H1 (cell line): ENCODE measurements at regions not wholly inside any gene's neighbourhood (a gene's known extent, or its start where the extent isn't known, plus 50 kb on each side); places are given as distances from the start of the nearest gene placed in this dataset.

ENCODE experiments used
- CTCF ChIA-PET: fragments of 300-600 bp; sonication (Branson Sonifier 250); formaldehyde crosslinking; loops from one replicate; lab custom pipeline; 2021; ENCODE audit not compliant: partially characterized antibody; lab: Charles Lee
- POLR2A ChIA-PET: fragments of 300-600 bp; sonication (Branson Sonifier 250); formaldehyde crosslinking; loops from one replicate; lab custom pipeline; 2021; ENCODE audit warnings: inconsistent platforms; ENCODE audit not compliant: partially characterized antibody; lab: Charles Lee
- DNase-seq, 2 experiments: peaks; one replicate each; pipeline versions ENCODE4 v3.0.0 to v3.0.0-alpha.2; 2010 to 2022; ENCODE audit warnings: low spot score in 2 of 2, low read depth in 1 of 2, mixed read lengths in 1 of 2
- FAIRE-seq: peaks from 2 replicates; lab custom pipeline; 2011; peaks lifted over from hg19 to GRCh38; lab: Jason Lieb, UNC
- H2AFZ ChIP-seq: 2 replicates; pipeline ENCODE4 v1.8.1; 2012; ENCODE audit warnings: low read length, inconsistent platforms
- H2AK5ac ChIP-seq: 2 replicates; pipeline ENCODE4 v1.6.1; 2013; ENCODE audit warnings: low read depth, low read length
- H2BK120ac ChIP-seq: replicated peaks from 2 replicates; pipeline ENCODE3; 2013; ENCODE audit warnings: low read depth, low read length, inconsistent platforms
- H2BK12ac ChIP-seq: 2 replicates; pipeline ENCODE4 v1.6.1; 2013; ENCODE audit warnings: low read depth, low read length
- H2BK15ac ChIP-seq: 2 replicates; pipeline ENCODE4 v1.6.1; 2013; ENCODE audit warnings: low read length
- H2BK20ac ChIP-seq: 2 replicates; pipeline ENCODE4 v1.6.1; 2013; ENCODE audit warnings: low read length
- H2BK5ac ChIP-seq: 2 replicates; pipeline ENCODE4 v1.6.1; 2013; ENCODE audit warnings: low read depth, low read length
- H3K14ac ChIP-seq: 2 replicates; pipeline ENCODE4 v1.6.1; 2013; ENCODE audit warnings: inconsistent platforms; ENCODE audit not compliant: insufficient read length
- H3K18ac ChIP-seq: 2 replicates; pipeline ENCODE4 v1.6.1; 2013; ENCODE audit warnings: low read length; ENCODE audit errors: extremely low read depth
- H3K23ac ChIP-seq: 2 replicates; pipeline ENCODE4 v1.6.1; 2013; ENCODE audit warnings: inconsistent platforms; ENCODE audit not compliant: insufficient read length
- H3K23me2 ChIP-seq: 2 replicates; pipeline ENCODE4 v1.6.1; 2013; ENCODE audit warnings: low read depth, low read length
- H3K27ac ChIP-seq: 2 replicates; pipeline ENCODE4 v1.6.1; 2011; ENCODE audit warnings: low read depth, low read length, inconsistent platforms
- H3K27me3 ChIP-seq, 4 experiments: replicated peaks in 1 of 4; 1 replicate in 1 of 4; 2 replicates in 3 of 4; pipeline versions ENCODE4 v1.6.1 to v1.8.1; 2011 to 2013; ENCODE audit warnings: low read length in 3 of 4, mild to moderate bottlenecking in 3 of 4, inconsistent platforms in 2 of 4, mixed read lengths in 2 of 4, moderate library complexity in 1 of 4; ENCODE audit not compliant: control insufficient read depth in 3 of 4, insufficient read depth in 3 of 4; ENCODE audit errors: extremely low read depth in 1 of 4
- H3K36me3 ChIP-seq, 4 experiments: 2 replicates each; pipeline versions ENCODE4 v1.6.1 to v1.8.1; 2011 to 2013; ENCODE audit warnings: mild to moderate bottlenecking in 4 of 4, low read length in 3 of 4, moderate library complexity in 2 of 4, control low read depth in 1 of 4, inconsistent platforms in 1 of 4; ENCODE audit not compliant: insufficient read depth in 4 of 4, control insufficient read depth in 2 of 4
- H3K4ac ChIP-seq: replicated peaks from 2 replicates; pipeline ENCODE3; 2013; ENCODE audit warnings: low read length, low read depth, mixed read lengths, inconsistent platforms; ENCODE audit not compliant: insufficient read length
- H3K4me1 ChIP-seq, 4 experiments: replicated peaks in 1 of 4; 1 replicate in 1 of 4; 2 replicates in 3 of 4; pipeline versions ENCODE4 v1.6.1 to v1.8.1; 2011 to 2013; ENCODE audit warnings: low read length in 3 of 4, inconsistent platforms in 2 of 4, mixed read lengths in 1 of 4; ENCODE audit not compliant: insufficient read depth in 4 of 4, control insufficient read depth in 3 of 4
- H3K4me2 ChIP-seq, 2 experiments: 2 replicates each; pipeline versions ENCODE4 v1.6.1 to v1.8.1; 2011 to 2013; ENCODE audit warnings: low read depth in 2 of 2, low read length in 2 of 2, control low read depth in 1 of 2, inconsistent platforms in 1 of 2, mild to moderate bottlenecking in 1 of 2; ENCODE audit not compliant: insufficient read depth in 1 of 2
- H3K4me3 ChIP-seq, 4 experiments: fragments of 200-600, 300-600 bp in 1 of 4; sonication (generic), shearing (Covaris generic), sonication (Bioruptor Twin) in 1 of 4; 2 replicates each; pipeline versions ENCODE4 v1.5.1 to v1.8.1; 2011 to 2016; ENCODE audit warnings: low read length in 4 of 4, low read depth in 3 of 4, control low read depth in 2 of 4, inconsistent platforms in 2 of 4, mild to moderate bottlenecking in 2 of 4, mixed read lengths in 1 of 4, moderate library complexity in 1 of 4; ENCODE audit not compliant: insufficient read depth in 2 of 4; ENCODE audit errors: extremely low read depth in 1 of 4
- H3K56ac ChIP-seq: replicated peaks from 2 replicates; pipeline ENCODE3; 2013; ENCODE audit warnings: low read depth, mild to moderate bottlenecking, mixed read lengths, low read length, inconsistent platforms; ENCODE audit not compliant: insufficient read length
- H3K79me1 ChIP-seq: 2 replicates; pipeline ENCODE4 v1.6.1; 2013; ENCODE audit warnings: low read depth, low read length, control low read depth
- H3K79me2 ChIP-seq, 2 experiments: 2 replicates each; pipeline versions ENCODE4 v1.6.1 to v1.8.1; 2012 to 2013; ENCODE audit warnings: low read length in 2 of 2, mild to moderate bottlenecking in 2 of 2, inconsistent platforms in 1 of 2; ENCODE audit not compliant: insufficient read depth in 2 of 2, control insufficient read depth in 1 of 2
- H3K9ac ChIP-seq, 4 experiments: replicated peaks in 1 of 4; 1 replicate in 1 of 4; 2 replicates in 3 of 4; pipeline versions ENCODE4 v1.6.1 to v1.8.1; 2011 to 2013; ENCODE audit warnings: low read depth in 3 of 4, low read length in 3 of 4, control low read depth in 2 of 4, mild to moderate bottlenecking in 2 of 4, moderate library complexity in 2 of 4, inconsistent platforms in 1 of 4; ENCODE audit errors: extremely low read depth in 1 of 4
- H3K9me3 ChIP-seq, 2 experiments: 2 replicates each; pipeline versions ENCODE4 v1.6.1 to v1.8.1; 2012 to 2013; ENCODE audit warnings: mild to moderate bottlenecking in 2 of 2, moderate library complexity in 2 of 2, control low read depth in 1 of 2, inconsistent platforms in 1 of 2, low read depth in 1 of 2, low read length in 1 of 2, mixed read lengths in 1 of 2; ENCODE audit not compliant: insufficient read depth in 2 of 2
- H4K20me1 ChIP-seq, 2 experiments: replicated peaks in 1 of 2; 2 replicates each; pipeline versions ENCODE3 to v1.8.1; 2011 to 2013; ENCODE audit warnings: inconsistent platforms in 2 of 2, low read length in 2 of 2, mild to moderate bottlenecking in 1 of 2; ENCODE audit not compliant: insufficient read depth in 2 of 2, control insufficient read depth in 1 of 2
- H4K5ac ChIP-seq: 2 replicates; pipeline ENCODE4 v1.6.1; 2013; ENCODE audit warnings: low read length, low read depth, mixed read lengths, inconsistent platforms; ENCODE audit not compliant: insufficient read length
- H4K8ac ChIP-seq: 2 replicates; pipeline ENCODE4 v1.8.0; 2013; ENCODE audit warnings: mild to moderate bottlenecking, moderate library complexity, low read length, inconsistent platforms; ENCODE audit not compliant: insufficient read depth; ENCODE audit errors: extremely low read depth
- H4K91ac ChIP-seq: replicated peaks from 2 replicates; pipeline ENCODE3; 2013; ENCODE audit warnings: low read length, mixed read lengths, inconsistent platforms; ENCODE audit not compliant: insufficient read length
- CBX5 ChIP-seq: fragments of 300-800, 300-1000 bp; sonication (generic); IDR thresholded peaks from 2 replicates; pipeline ENCODE4 v1.7.1; 2016; ENCODE audit warnings: antibody characterized with exemption, low read length, low read depth
- CTCF ChIP-seq, 3 experiments: IDR thresholded peaks; 1 replicate in 2 of 3; 2 replicates in 1 of 3; pipeline versions ENCODE4 v1.5.1 to v1.6.1; 2011; ENCODE audit warnings: low read length in 3 of 3, mild to moderate bottlenecking in 3 of 3, inconsistent platforms in 2 of 3, low read depth in 1 of 3, moderate library complexity in 1 of 3; ENCODE audit not compliant: insufficient read depth in 1 of 3; ENCODE audit errors: control extremely low read depth in 1 of 3
- JUN ChIP-seq: IDR thresholded peaks from 2 replicates; pipeline ENCODE4 v1.6.1; 2011; ENCODE audit warnings: low read depth, mild to moderate bottlenecking, improper control_type of control experiment, low read length
- JUND ChIP-seq: IDR thresholded peaks from 2 replicates; pipeline ENCODE4 v1.6.1; 2011; ENCODE audit warnings: mild to moderate bottlenecking, improper control_type of control experiment, low read length
- POLR2A ChIP-seq, 2 experiments: IDR thresholded peaks; 1 replicate in 1 of 2; 2 replicates in 1 of 2; pipeline ENCODE4 v1.6.1; 2011; ENCODE audit warnings: low read depth in 2 of 2, low read length in 2 of 2, mild to moderate bottlenecking in 2 of 2; ENCODE audit errors: control extremely low read depth in 1 of 2
- RFX5 ChIP-seq: IDR thresholded peaks from 2 replicates; pipeline ENCODE4 v1.6.1; 2011; ENCODE audit warnings: low read depth, low read length, improper control_type of control experiment, borderline replicate concordance
- RNF2 ChIP-seq: fragments of 200-900, 300-1000 bp; sonication (generic); IDR thresholded peaks from 2 replicates; pipeline ENCODE4 v1.7.1; 2016; ENCODE audit warnings: borderline replicate concordance, low read depth, mild to moderate bottlenecking, antibody characterized with exemption, low read length; ENCODE audit not compliant: poor library complexity, severe bottlenecking; ENCODE audit errors: missing control alignments
- SP1 ChIP-seq: IDR thresholded peaks from 2 replicates; pipeline ENCODE4 v1.6.1; 2011; ENCODE audit warnings: low read depth, low read length
- SP4 ChIP-seq: IDR thresholded peaks from 2 replicates; pipeline ENCODE4 v1.6.1; 2012; ENCODE audit warnings: low read length, inconsistent platforms
- TAF1 ChIP-seq: IDR thresholded peaks from 2 replicates; pipeline ENCODE4 v1.6.1; 2011; ENCODE audit warnings: mild to moderate bottlenecking, low read depth, low read length
- TBP ChIP-seq: IDR thresholded peaks from 2 replicates; pipeline ENCODE4 v1.6.1; 2011; ENCODE audit warnings: low read depth, low read length, improper control_type of control experiment
- WGBS, 2 experiments: shearing (Covaris generic) in 1 of 2; methylation state at CpG; one replicate each; pipeline versions ENCODE4 v1.1.6 to v1.1.7; 2013 to 2015; ENCODE audit warnings: low lambda C conversion rate in 2 of 2, mixed read lengths in 2 of 2, inconsistent platforms in 1 of 2, low coverage in 1 of 2, missing lambda C conversion rate in 1 of 2; ENCODE audit not compliant: insufficient replicate concordance in 2 of 2, insufficient coverage in 1 of 2, insufficient read length in 1 of 2; ENCODE audit errors: extremely low coverage in 1 of 2, missing lambda C conversion rate in 1 of 2; 5-methylcytosine and 5-hydroxymethylcytosine counted together
- TF ChIP-seq, protein P1 (sequence below): IDR thresholded peaks from 2 replicates; pipeline ENCODE4 v1.6.1; 2012; ENCODE audit warnings: inconsistent platforms

DNA sequence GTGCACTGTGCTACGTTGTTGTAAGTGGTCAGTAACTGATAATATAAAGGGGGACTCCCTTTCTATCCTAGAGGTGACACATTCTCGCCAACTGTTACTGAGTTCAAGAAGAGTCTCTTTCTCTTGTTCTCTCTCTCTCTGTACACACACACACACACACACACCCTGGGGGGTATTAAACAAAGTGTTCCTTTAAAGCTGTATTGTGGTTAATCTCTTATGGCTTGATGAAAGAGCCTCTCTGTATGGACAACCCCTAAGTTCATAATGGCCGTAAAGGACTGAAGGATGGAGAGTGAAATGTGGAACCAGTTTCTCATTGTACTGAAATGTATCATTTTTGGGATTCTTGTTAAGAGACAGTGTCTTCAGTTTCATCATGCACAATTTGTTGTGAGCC lies 145.2 kb upstream of the BMPER start:
- H3K9ac ChIP-seq: no peak overlapping the region
- H2AK5ac ChIP-seq: no peak overlapping the region
- H4K8ac ChIP-seq: no peak overlapping the region
- H3K79me2 ChIP-seq: no peaks in the 10 kb centered on the region
- CTCF ChIA-PET: interaction anchor here (0.6 to 7.3 kb wide), 15 partner anchors 10 to 426 kb away, joined by 3 to 46 read pairs (median 4); no protein-coding TSS in a partner anchor
- no peak overlapping the region for H2BK5ac ChIP-seq
- H4K91ac ChIP-seq: no peak overlapping the region
- no peak overlapping the region for H3K27ac ChIP-seq
- no peak overlapping the region for H3K56ac ChIP-seq
- H3K23me2 ChIP-seq: no peaks in the 10 kb centered on the region
- no peak overlapping the region for H2BK20ac ChIP-seq
- no peaks in the 10 kb centered on the region for H3K79me1 ChIP-seq
- H3K4me1 ChIP-seq: peaks cover 0 to 3% (median 3%) of the 10 kb centered on the region in 4 experiments; a peak in 3 of 7 replicates
- H4K20me1 ChIP-seq: peaks cover 0 to 3% of the 10 kb centered on the region in 2 experiments
- H3K4me2 ChIP-seq: no peak overlapping the region
- no peak overlapping the region for H2BK12ac ChIP-seq
- no peak overlapping the region for H2BK15ac ChIP-seq
- H2BK120ac ChIP-seq: no peak overlapping the region
- no peaks in the 10 kb centered on the region for H3K36me3 ChIP-seq
- no peaks in the 10 kb centered on the region for H3K9me3 ChIP-seq
- no peak for FAIRE-seq
- no peak overlapping the region for H2AFZ ChIP-seq
- no peak overlapping the region for H3K4me3 ChIP-seq
- H3K4ac ChIP-seq: no peak overlapping the region
- WGBS, 2 experiments: 94% methylated on average over 3 of the region's 3 CpGs; no CpG with 5 or more reads in 1 of the 2 experiments
- no peak overlapping the region for H3K14ac ChIP-seq
- no peak overlapping the region for H3K23ac ChIP-seq
- no peak overlapping the region for H4K5ac ChIP-seq
- H3K27me3 ChIP-seq: no peaks in the 10 kb centered on the region
- no peak for DNase-seq
- no peak overlapping the region for H3K18ac ChIP-seq
- POLR2A ChIA-PET: no interaction called here
- no peak for TF ChIP-seq SP4
- TF ChIP-seq SP1: no peak
- no peak for TF ChIP-seq POLR2A (IDR thresholded peaks at IDR 0.05; ENCODE audit: control extremely low read depth in 1 of 2, low read depth in 2 of 2, low read length in 2 of 2)
- TF ChIP-seq TAF1: no peak
- no peak for TF ChIP-seq CTCF (IDR thresholded peaks at IDR 0.05; ENCODE audit: control extremely low read depth in 1 of 3, insufficient read depth in 1 of 3, low read depth in 1 of 3, low read length in 3 of 3)
- TF ChIP-seq, protein P1, sequence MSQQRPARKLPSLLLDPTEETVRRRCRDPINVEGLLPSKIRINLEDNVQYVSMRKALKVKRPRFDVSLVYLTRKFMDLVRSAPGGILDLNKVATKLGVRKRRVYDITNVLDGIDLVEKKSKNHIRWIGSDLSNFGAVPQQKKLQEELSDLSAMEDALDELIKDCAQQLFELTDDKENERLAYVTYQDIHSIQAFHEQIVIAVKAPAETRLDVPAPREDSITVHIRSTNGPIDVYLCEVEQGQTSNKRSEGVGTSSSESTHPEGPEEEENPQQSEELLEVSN: no peak
- no peak for TF ChIP-seq CBX5
- no peak for TF ChIP-seq RFX5
- TF ChIP-seq TBP: no peak
- TF ChIP-seq JUN: no peak
- TF ChIP-seq RNF2: no peak
- TF ChIP-seq JUND: no peak
